ENCODE measurements at regions not wholly inside any gene's neighbourhood (a gene's known extent, or its start where the extent isn't known, plus 50 kb on each side); places are given as distances from the start of the nearest gene placed in this dataset.

DNA sequence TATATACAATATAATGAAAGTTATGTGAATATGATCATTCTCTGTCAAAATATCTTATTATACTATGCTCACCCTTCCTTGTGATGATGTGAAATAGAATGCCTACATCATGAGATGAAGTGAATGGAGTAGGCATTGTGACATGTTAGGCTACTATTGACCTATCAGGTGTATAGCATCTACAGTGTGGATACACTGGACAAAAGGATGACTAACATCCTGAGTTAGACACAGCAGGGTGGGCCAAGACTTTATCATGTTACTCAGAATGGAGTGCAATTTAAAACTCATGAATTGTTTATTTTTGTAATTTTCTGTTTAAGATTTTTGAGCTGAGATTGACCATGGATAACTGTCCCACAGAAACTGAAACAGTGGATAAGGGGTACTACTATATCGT, 53.4 kb upstream of the NAV3 start:
- no peak for DNase-seq (ENCODE audit: low read depth)

DNA sequence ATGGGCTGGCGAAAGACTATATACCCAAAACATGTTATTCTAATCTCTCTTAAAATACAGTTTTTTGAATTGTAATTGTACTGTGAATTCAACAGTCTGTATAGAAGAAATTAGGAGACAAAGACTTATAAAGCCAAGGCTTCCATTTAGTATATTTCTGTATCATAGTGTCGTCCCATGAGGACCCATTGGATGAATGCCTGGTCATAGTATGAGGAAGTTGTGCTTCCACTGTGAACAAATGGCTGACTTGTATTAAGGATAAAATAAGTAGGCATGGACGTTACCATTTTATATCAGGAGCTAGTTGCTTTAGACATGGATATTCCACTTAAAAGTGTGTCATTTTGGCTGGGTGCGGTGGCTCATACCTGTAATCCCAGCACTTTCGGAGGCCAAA, 55.9 kb upstream of the NAV3 start:
- DNase-seq (ENCODE audit: low read depth): no peak

DNA sequence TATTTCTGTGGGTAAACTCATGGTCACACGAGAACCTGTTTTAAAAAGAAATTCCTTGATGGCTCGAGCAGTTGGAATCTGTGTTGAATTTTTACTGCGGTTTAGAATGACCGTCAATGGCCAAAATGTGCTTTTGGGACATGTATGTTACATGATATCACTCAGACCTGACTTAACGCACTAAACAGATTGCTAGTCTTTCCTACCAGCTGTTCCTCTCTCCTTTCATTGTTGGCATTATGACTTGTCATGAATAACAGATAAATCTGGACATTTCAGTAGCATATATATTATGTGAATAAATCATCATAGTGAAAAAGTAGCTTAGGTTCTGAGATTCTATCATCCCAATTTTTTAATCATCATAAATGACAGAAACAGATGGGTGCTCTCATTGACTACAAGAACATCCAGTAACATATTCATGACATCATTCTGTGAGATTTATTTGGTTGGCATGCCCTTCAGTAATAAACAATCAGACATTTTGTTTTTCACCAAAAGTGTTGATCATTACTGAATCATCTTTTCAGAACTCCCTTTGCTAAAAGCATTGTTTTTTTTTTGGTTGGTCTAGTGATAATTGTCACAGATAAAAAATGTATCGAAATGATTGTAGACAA, 57.9 kb upstream of the NAV3 start:
- DNase-seq (ENCODE audit: low read depth): no peak

DNA sequence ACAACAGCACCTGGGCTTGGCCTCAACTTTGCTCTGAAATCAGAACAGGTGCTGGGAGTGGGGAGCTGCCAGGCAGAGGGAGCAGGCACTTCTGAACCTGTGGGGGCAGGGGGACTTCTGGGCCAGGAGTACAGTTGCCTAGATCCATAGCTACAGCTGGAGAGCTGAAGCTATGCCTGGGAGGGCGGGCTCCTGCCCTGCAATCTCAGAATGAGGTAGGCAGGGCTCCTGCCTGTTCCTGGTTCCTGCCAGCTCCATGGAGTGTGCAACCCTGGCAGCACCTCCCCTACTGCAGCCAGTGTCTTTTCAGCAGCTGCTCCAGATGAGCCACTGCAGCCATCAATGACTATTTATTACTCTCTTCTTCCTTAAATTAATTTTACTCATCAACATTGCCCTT, 62.1 kb upstream of the NAV3 start:
- DNase-seq (ENCODE audit: low read depth): no peak

DNA sequence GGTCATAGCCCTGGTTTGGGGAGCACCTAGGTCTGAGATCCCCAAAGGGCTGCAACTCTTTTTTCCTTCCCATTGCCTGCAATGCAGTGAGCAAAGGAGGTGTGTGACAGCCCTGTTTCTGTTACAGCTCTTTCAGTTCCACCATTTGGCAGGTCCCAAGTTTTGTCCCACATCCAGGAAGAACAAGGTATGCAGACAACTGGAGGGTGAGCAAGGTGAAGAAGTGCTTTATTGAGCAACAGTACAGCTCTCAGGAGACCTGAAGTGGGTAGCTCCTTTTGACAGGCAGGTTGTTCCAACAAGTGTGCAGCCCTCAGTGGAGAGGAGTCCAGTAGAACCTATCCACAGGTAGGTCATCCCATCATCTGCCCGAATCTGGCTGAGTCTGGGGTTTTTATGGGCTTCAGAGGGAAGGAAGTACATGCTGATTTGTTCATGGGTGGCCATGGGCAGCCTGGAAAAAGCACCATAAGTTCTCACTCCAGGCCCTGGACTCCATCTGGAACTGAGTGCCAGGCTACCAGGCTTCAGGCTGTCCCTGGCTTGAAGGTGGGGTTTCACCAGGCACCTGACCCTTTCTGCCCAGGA, 62.8 kb upstream of the NAV3 start:
- no peak for DNase-seq (ENCODE audit: low read depth)

DNA sequence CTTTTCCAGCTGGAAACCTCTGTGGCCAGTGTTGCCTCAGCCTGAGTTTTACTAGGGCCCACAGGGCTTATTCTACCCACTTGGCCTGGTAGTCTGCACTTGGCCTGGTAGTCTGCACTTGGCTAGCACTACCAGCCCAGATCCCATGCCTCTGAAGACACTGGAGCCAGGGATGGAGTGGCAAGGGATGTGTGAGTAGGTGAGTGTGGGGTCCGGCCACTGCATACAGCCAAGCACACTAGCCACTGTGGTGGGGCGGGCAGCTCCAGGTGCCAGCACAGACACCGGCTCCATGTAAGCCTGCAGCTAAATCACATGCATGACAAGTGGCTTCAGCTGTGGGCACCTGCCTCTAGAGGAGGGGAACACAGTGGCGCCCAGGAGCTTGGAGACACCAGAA, 63.4 kb upstream of the NAV3 start:
- no peak for DNase-seq (ENCODE audit: low read depth)

DNA sequence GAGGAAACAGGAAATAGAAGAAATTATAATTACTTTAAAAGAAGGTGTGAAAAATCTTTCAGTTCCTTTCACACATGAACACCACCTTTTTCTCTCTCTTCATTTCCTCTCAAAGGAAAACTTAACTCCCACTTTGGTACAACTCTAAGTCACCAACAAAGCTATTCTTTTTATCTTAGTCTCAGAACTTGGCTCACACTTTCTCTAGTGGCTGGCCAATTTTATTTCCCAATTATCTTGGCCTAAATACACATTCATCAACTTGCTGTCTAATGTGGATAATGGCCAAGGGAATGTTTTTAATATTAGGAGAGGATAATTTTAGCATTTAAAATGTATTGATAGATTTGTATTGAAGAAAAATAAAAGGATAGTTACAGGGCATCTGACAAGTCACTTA, 64.5 kb upstream of the NAV3 start:
- DNase-seq (ENCODE audit: low read depth): no peak

DNA sequence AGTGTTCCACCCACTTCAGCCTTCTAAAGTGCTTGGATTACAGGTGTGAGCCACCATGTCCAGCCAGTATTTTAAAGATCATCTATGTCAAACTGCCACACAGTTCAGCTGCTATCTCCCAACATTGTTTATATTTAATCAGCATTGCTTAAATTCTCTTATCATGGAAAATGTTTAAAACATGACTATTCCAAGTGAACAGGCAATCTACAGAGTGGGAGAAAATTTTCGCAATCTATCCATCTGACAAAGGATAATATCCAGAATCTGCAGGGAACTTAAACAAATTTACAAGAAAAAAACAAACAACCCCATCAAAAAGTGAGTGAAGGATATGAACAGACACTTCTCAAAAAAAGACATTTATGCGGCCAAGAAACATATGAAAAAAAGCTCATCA, 69.4 kb upstream of the NAV3 start:
- no peak for DNase-seq (ENCODE audit: low read depth)

DNA sequence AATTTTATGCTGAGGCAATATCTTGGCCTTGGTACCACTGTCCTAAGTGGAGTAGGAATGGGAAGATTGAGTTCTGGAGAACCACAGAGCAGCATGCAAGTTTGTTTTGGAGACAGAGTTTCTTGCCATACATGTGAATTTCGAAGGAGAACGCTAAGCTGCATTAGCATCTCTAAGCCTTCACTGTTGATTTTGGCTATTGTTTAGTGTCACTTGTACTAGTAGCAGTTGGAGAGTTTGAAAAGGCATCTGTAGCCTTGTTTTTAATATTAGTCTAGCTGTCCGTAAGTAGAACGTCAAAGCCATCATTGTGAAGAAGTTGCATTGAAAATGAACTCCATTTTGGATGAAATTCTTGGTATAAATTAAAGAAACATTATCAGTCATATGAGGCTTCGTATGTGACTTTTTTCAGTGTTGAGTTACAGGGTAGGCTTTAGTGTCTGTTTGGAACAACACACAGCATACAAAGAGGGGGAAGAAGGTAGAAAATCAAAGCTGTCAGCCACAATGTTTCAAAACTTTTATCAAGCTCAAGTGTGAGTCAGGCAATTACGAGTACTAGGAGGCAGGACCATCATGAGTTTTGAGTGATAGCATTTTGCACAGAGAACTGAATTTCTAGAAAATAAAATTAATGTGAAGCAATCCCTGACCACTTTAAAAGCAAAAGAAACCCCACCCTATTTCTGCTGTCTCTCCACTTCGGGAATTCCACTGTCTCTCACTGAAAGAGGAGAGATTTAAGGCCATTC, 70.2 kb upstream of the NAV3 start:
- no peak for DNase-seq (ENCODE audit: low read depth)

DNA sequence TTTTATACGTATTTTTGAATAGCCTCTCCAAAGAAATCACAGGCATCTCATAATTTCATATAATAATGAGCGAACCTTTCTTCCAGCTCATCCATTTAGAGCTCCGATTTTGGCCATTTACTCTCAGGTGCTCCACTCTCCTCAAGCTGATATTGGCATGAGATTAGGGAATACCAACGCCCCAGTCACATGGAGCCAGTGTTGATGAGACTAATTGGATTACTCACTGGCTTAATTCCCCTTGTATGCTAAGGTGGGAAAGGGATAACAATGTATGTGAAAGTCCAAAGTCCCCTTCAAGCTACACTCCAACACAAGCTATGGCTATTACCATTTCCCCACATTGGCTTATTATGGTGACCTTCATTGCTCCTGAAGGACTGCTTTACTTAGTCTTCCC, 76.6 kb upstream of the NAV3 start:
- no peak for DNase-seq (ENCODE audit: low read depth)

DNA sequence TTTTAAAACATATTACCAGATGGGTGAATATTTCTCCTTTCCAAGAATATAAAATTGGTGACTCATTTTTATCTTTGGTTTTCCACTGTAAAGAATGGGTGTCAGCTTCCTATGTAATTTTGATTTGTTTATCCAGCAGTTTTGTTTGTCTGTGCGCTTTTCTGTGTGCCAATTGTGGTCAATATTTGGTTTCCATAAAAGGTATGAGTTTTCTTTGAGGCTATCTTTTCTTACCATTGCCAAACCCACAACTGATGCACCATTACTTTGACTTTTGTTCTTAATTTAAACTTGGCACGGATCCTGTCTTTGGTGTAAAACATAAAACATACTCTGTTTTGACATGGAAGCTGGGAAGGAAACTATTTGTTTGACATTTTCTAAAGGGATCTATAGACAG, 78.8 kb upstream of the NAV3 start:
- no peak for DNase-seq (ENCODE audit: low read depth)

DNA sequence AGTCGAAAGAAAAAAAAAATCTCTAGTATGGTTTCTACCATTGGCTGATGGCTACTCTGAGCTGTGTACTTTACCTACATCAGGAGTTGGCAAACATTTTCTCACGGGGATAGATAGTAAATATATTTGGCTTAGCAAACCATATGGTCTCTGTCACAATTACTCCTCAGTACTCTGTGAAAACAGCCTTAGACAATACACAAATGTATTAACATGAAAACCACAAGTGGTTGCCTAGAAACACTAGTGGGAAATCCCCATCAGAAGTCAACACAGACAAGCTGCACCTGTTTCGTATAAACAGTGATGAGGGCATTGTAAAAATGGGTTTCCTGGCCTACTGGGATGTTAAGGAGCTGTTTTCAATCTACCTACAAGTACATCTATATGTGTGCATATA, 84.6 kb upstream of the NAV3 start:
- DNase-seq (ENCODE audit: low read depth): no peak

DNA sequence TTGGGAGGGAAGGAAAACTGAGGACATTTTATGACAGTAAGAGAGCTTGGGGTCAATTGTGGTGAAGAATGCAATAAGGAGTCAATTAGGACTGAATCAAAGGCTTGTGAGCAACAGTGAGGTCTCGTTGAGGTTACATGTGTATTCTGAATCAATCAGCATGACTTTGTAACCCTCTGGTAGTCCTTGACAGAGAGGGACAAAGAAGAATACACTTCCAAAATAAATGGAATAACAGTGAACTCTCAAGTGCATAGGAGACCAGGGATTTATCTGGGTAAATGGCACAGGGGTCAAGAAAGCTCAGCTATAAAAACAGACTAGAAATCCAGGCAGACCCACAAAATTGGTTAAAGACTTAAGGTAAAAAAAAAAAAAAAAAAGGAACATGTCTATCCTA, 85.1 kb upstream of the NAV3 start:
- DNase-seq (ENCODE audit: low read depth): no peak

DNA sequence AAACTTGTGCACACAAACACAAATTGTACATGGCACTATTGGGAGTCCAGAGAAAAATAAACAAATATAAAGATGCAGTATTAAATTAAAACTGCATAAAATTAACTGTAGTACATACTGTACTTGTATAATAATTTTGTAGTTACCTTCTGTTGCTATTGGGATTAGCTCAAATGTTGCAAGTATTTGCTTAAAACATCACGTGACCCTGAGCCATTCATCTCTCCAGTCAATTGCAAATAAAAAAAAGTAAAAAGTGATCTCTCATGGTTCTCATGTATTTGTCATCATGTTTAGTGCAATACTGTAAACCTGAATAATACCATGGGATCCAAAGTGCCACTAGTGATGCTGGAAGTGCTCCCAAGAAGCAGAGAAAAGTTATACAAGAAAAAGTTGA, 88.1 kb upstream of the NAV3 start:
- no peak for DNase-seq (ENCODE audit: low read depth)

DNA sequence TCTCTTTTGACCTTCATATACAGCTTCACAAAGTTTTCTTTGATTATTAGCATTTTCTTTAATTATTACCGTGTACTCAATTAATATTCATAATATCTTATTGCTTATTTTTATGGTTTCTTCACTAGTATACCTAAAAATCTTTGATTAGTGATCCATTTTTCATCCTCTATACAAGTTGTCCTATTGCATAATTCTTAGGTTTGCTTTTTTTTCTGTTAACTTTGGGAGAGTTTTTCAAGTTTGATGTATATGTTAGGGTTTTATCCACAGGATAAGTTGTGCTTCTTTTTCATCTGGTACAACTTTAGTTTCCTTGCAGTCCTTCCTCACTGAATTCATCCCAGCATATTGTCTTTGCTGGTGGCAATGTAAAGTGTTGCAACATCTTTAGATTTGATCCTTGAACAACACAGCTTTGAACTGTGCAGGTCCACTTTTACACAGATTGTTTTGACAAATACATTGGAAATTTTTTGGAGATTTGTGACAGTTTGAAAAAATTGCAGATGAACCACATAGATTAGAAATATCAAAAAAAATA, 88.6 kb upstream of the NAV3 start:
- no peak for DNase-seq (ENCODE audit: low read depth)

DNA sequence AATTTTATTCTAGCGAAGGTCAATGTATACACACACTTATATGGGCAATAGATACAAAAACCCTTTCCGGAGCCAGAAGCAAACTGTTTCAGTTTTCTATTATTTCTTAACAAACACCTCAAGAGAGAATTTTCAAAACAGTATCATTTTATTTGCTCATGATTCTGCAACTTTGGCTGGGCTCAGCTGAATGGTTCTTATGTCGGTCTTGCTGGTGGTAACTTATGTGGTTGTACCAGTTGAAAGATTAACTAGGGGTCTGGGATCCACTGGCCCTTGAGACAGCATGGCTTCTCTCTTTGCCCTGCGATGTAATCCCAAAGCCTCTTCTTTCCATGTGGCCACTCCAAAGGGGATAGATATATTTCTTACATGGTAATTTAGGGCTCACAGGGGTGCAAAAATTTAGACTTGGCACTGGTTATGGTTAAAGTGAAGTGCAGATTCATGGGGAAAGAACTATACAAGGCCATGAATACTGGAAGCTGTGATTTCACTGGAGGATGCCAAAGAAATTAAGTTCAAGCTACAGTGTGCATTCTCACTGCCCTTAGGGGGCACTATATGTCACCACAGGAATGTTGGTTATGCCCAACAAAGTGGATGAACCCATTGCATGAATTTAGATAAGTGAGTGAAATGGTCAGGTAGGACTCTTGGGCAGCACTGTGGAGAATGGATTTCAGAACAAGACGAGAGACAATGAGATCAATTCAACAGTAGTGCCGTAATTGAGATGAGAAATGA, 94.3 kb upstream of the NAV3 start:
- no peak for DNase-seq (ENCODE audit: low read depth)

DNA sequence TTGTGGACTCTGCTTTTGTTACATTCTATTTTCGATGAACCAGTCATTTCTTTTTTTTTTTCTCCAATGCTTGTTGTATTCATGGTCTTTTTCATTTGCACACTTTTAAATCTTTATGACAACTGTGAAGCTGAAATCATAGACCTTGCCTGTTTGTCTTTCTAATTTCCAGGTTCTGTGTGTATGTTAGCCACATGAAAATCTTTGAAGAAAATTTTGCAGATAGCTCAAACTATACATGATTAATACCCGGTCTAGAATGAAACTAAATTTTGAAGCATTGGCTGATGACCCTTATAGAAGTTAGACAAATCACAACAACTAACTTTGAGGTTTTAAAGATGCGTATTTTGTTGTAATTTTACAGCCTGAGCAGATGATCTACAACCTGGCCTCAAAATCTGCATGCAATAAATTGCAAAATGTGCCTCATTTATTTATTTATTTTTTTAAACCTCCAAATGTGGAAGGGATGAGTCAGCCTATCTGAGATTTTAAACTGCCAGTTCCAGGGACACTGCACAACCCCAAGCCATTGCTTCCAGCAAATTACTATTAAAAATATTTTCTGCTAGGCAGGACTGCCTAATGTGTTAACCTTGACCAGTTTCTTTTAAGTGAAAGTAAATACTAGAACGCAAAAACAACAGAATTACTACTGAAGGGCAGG, 96.3 kb upstream of the NAV3 start:
- DNase-seq (ENCODE audit: low read depth): peak; percentile 70

DNA sequence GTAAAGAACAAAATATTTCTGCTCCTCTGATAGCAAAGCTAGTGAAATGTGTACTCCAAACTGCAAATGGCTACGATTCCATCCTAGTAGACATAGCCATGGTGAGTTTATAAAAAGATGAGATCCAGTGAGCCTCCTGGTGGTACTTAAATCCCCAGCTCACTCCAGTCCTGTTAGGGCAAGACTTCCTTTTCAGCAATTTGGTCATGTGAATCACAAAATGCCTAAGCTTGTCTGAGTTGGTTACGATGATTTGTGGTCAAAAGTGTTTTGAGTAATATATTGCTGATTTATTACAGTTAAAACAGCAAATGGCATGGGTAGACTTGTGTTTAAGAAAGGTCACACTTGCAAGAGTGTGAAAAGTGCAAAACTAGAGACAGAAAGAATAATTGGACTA, 102.7 kb upstream of the NAV3 start:
- no peak for DNase-seq (ENCODE audit: low read depth)

DNA sequence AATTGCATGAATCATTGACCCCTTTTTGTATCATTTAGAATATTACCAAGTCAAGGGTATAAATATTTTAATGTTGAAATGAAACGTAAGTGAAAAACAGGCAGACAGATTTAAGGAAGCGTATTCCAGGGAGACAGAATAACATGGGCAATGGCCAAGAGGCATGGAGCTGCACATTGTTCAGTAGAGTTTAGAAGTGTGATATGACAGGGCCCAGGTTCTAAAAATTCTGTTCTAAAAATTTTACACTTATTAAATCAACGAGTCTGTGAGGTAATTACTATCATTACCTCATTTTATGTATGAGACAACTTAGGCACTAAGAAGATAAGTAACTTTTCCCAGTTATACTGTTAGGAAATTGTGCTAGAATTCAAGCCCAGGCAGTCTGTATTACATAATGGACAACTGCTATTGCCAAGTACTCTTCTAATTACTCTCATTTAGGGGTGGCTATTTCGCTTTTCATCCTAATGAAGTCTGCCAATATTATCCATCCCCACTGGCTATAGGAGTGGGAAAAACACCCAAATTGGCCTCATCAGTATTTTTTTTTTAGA, 103.2 kb upstream of the NAV3 start:
- DNase-seq (ENCODE audit: low read depth): no peak

DNA sequence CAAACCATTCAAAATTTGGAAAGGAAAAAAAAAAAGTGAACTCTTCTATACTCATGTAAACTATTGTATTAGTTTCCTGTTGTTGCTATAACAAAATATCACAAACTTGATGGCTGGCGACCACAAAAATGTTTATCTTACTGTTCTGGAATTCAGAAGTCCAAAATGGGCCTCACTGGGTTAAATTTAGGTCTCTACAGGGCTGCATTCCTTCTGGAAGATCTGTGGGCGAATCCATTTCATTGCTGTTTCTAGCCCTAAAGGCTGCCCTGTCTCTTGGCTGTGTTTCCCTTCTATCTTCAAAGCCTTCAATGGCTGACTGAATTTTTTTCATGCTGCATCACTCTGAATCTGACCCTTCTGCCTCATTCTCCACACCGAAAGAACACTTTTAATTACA, 105.1 kb upstream of the NAV3 start:
- peak; percentile 27 for DNase-seq (ENCODE audit: low read depth)

DNA sequence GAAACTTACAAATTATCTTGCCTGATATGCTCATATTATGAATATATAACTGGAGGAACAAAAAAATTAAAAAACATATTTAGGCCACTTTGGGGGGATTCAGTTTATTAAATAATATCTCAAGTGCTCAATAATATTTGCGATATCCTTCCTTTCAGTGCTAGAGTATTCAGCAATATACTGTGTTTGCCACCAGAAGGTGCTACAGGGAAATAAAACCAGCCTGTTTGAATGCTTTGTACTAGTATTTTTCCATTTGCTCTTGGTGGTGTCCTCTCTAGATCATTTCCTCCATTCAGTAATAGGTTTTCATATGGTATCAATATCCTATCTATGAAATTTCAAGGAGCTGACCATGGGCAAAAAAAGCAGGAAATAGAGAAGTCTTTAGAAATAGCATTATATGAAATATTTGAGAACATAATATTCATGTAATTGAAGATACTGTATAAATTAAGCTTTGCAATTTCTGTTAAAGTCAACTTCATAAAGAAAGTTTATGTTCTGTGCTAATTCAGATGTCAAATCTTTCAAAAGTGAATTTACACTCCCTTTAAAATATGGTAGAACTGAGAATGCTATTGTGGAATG, 106.2 kb upstream of the NAV3 start:
- peak; percentile 16 for DNase-seq (ENCODE audit: low read depth)

DNA sequence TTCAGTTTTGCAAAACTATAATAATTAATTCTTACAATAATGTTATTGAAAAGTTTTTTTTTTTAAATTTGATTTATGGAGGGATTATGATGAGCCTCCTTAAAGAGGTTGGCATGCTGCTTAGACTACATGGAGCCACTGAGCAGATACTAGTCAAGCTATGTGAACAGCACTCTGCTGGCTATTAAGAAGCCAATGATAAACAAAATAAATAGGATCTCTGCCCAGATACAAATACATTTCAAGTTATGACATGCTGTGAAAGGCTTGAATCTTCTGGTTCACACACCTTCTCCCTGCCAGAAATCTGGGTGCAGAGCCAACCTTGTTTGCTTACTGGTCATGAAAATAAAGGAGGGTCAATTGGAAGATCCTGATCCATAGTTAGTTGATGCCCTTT, 107.4 kb upstream of the NAV3 start:
- DNase-seq (ENCODE audit: low read depth): no peak
